Astrocyte of the cerebellum (primary cell): ENCODE measurements at regions not wholly inside any gene's neighbourhood (a gene's known extent, or its start where the extent isn't known, plus 50 kb on each side); places are given as distances from the start of the nearest gene placed in this dataset.

ENCODE experiments used
- DNase-seq: peaks from one replicate; pipeline ENCODE4 v3.0.0-alpha.2; 2011; ENCODE audit warnings: low read depth
- H3K4me3 ChIP-seq: 2 replicates; pipeline ENCODE4 v1.5.1; 2011; ENCODE audit warnings: mild to moderate bottlenecking, low read depth, low read length, moderate library complexity
- in situ Hi-C: cut with HindIII; loops from 2 replicates; pipeline ENCODE4 v1.10.0; 2017; ENCODE audit warnings: low sequenced_read_pairs
- TF ChIP-seq, protein P1 (sequence below): IDR thresholded peaks from 2 replicates; pipeline ENCODE4 v1.5.1; 2012; ENCODE audit warnings: low read length, low read depth, moderate library complexity, mild to moderate bottlenecking; ENCODE audit errors: missing control alignments

GRCh38 chr12:60119327-60119726 lies 523.5 kb downstream of the SLC16A7 start:
- TF ChIP-seq, protein P1, sequence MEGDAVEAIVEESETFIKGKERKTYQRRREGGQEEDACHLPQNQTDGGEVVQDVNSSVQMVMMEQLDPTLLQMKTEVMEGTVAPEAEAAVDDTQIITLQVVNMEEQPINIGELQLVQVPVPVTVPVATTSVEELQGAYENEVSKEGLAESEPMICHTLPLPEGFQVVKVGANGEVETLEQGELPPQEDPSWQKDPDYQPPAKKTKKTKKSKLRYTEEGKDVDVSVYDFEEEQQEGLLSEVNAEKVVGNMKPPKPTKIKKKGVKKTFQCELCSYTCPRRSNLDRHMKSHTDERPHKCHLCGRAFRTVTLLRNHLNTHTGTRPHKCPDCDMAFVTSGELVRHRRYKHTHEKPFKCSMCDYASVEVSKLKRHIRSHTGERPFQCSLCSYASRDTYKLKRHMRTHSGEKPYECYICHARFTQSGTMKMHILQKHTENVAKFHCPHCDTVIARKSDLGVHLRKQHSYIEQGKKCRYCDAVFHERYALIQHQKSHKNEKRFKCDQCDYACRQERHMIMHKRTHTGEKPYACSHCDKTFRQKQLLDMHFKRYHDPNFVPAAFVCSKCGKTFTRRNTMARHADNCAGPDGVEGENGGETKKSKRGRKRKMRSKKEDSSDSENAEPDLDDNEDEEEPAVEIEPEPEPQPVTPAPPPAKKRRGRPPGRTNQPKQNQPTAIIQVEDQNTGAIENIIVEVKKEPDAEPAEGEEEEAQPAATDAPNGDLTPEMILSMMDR, result no peak
- no peak for DNase-seq
- in situ Hi-C loops, result no loop called here
- H3K4me3 ChIP-seq, result no peak overlapping the region

DNA sequence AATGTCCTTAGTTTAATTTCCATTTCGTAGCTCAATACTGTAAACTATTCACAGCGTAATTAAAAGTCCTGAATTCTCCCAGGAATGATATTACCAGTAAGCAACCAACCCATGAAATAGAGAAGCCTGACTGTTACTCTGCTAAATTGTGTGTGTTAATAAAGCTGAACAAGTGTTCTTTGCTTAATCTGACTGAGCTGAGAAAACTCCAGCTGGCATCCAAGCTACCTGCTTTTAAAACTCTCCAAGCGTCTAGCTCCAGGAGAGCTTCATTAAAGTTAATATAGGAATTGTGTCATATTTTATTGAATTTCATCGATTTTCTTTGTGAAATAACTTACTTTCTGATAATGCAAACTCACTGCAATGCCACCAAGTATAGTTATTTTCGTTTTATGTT lies 524.4 kb downstream of the SLC16A7 start:
- in situ Hi-C loops, result no loop called here
- H3K4me3 ChIP-seq, result no peak overlapping the region
- TF ChIP-seq, protein P1, result no peak
- DNase-seq, result no peak

DNA sequence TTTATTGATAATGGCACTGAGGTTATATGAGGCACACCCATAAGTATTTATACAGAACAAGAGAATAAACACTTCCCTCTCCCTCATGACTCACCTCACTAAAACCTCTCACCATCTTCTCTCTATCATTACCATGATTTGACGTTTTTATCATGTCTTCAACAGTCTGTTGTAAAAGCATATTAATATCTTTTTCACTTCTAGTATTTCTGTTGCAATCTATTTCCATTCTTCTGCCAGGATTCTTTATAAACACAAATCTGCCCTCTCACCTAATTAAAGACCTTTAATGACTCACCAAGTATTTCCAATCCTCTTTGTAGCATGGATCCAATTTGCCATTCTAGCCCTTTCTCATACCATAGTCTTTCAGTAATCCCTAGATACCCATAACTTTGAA lies 527.7 kb downstream of the SLC16A7 start:
- H3K4me3 ChIP-seq, result no peak overlapping the region
- TF ChIP-seq, protein P1, result no peak
- in situ Hi-C loops, result no loop called here
- no peak for DNase-seq

GRCh38 chr12:60137513-60137912 lies 541.7 kb downstream of the SLC16A7 start:
- no peak for DNase-seq
- in situ Hi-C loops, result no loop called here

GRCh38 chr12:60138526-60138925 lies 542.7 kb downstream of the SLC16A7 start:
- TF ChIP-seq, protein P1, result no peak
- in situ Hi-C loops, result no loop called here
- DNase-seq, result no peak
- H3K4me3 ChIP-seq, result no peak overlapping the region

More at GRCh38 chr12:60137513-60137912, 541.7 kb downstream of the SLC16A7 start:
- TF ChIP-seq, protein P1, result no peak
- no peak overlapping the region for H3K4me3 ChIP-seq

DNA sequence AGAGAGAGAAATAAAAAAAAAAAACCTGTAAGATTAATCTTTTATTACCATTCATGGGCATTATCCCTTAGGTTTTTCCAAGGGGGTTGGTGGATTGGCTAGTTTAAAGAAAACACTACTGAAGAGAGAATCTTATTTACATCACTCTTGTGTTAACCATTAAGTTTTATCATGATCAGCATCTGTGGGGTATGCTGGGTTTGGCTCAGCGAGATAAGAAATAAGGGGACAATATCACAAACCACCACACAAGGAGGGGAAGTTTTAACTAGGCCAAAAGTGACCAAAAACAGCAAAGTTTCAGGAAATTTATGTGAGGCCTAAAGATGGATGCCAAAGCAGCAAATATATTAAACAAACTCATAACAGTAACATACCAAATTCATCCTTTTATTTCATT lies 548.6 kb downstream of the SLC16A7 start:
- H3K4me3 ChIP-seq, result no peak overlapping the region
- in situ Hi-C loops, result no loop called here
- TF ChIP-seq, protein P1, result no peak
- DNase-seq, result no peak

DNA sequence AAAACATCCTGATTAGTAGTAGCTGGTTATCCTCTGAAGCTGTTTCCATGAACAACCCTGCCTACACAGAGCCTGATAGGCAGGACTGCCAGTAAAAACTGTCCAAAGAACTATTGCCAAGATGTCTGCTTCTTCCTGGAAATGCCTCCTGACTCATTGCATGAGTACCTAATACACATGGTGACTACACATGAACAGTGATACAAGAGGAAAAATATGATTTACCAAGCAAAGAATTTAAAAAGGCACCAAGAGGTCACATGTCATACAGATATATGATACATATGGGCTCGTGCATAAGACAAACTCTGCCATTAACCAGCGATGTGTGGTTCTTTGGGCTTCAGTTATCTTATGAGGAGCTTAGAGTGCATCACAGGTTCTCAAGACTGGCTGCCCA lies 552.3 kb downstream of the SLC16A7 start:
- TF ChIP-seq, protein P1, result no peak
- in situ Hi-C loops, result no loop called here
- peak; percentile 33 for DNase-seq
- H3K4me3 ChIP-seq, result no peak overlapping the region
